ENCODE measurements at regions not wholly inside any gene's neighbourhood (a gene's known extent, or its start where the extent isn't known, plus 50 kb on each side); places are given as distances from the start of the nearest gene placed in this dataset.

GRCh38 chr15:77739591-77740378, 107.1 kb upstream of the LINGO1 start:
- TF ChIP-seq EZH2 (IDR thresholded peaks at IDR 0.05; ENCODE audit: low read length, missing control alignments) = no peak
- TF ChIP-seq, protein P1, sequence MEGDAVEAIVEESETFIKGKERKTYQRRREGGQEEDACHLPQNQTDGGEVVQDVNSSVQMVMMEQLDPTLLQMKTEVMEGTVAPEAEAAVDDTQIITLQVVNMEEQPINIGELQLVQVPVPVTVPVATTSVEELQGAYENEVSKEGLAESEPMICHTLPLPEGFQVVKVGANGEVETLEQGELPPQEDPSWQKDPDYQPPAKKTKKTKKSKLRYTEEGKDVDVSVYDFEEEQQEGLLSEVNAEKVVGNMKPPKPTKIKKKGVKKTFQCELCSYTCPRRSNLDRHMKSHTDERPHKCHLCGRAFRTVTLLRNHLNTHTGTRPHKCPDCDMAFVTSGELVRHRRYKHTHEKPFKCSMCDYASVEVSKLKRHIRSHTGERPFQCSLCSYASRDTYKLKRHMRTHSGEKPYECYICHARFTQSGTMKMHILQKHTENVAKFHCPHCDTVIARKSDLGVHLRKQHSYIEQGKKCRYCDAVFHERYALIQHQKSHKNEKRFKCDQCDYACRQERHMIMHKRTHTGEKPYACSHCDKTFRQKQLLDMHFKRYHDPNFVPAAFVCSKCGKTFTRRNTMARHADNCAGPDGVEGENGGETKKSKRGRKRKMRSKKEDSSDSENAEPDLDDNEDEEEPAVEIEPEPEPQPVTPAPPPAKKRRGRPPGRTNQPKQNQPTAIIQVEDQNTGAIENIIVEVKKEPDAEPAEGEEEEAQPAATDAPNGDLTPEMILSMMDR (conservative IDR thresholded peaks at IDR 0.05 in 1 of 2, IDR thresholded peaks at IDR 0.05 in 1 of 2; ENCODE audit: low read depth in 1 of 2, low read length in 2 of 2) = no peak
- Histone ChIP-seq H4K20me1 (ENCODE audit: control insufficient read depth, extremely low read depth, insufficient read depth, low read length) (no peaks in the 10 kb centered on the region), H3K79me2 (ENCODE audit: control insufficient read depth, insufficient read depth, low read length) (no peaks in the 10 kb centered on the region), H2AFZ (ENCODE audit: low read length) (no peak overlapping the region), H3K27me3 (ENCODE audit: control insufficient read depth, insufficient read depth, low read length) (peaks cover 4% of the 10 kb centered on the region), H3K4me3 (replicated peaks in 1 of 4; ENCODE audit: control extremely low read depth in 1 of 4, insufficient read depth in 1 of 4, low read depth in 3 of 4, low read length in 4 of 4) (no peak overlapping the region), H3K4me1 (ENCODE audit: control insufficient read depth, extremely low read depth, insufficient read depth, low read length) (no peaks in the 10 kb centered on the region), H3K36me3 (ENCODE audit: control insufficient read depth, insufficient read depth, low read length) (no peaks in the 10 kb centered on the region), H3K9me3 (ENCODE audit: control insufficient read depth, insufficient read depth, low read depth, low read length) (no peaks in the 10 kb centered on the region), H3K4me2 (ENCODE audit: extremely low read depth, insufficient read depth, low read length) (no peak overlapping the region), H3K9ac (ENCODE audit: insufficient read depth, low read length) (no peak overlapping the region), H3K27ac (ENCODE audit: insufficient read depth, low read length) (no peak overlapping the region)
- no peak for DNase-seq (ENCODE audit: low read depth in 2 of 2)

GRCh38 chr15:77738441-77739302, 106.0 kb upstream of the LINGO1 start:
- Histone ChIP-seq H2AFZ (ENCODE audit: low read length) (no peak overlapping the region), H3K79me2 (ENCODE audit: control insufficient read depth, insufficient read depth, low read length) (no peaks in the 10 kb centered on the region), H3K4me3 (replicated peaks in 1 of 4; ENCODE audit: control extremely low read depth in 1 of 4, insufficient read depth in 1 of 4, low read depth in 3 of 4, low read length in 4 of 4) (no peak overlapping the region), H3K9ac (ENCODE audit: insufficient read depth, low read length) (no peak overlapping the region), H3K9me3 (ENCODE audit: control insufficient read depth, insufficient read depth, low read depth, low read length) (no peaks in the 10 kb centered on the region), H4K20me1 (ENCODE audit: control insufficient read depth, extremely low read depth, insufficient read depth, low read length) (no peaks in the 10 kb centered on the region), H3K27me3 (ENCODE audit: control insufficient read depth, insufficient read depth, low read length) (peaks cover 4% of the 10 kb centered on the region), H3K36me3 (ENCODE audit: control insufficient read depth, insufficient read depth, low read length) (no peaks in the 10 kb centered on the region), H3K4me1 (ENCODE audit: control insufficient read depth, extremely low read depth, insufficient read depth, low read length) (no peaks in the 10 kb centered on the region), H3K4me2 (ENCODE audit: extremely low read depth, insufficient read depth, low read length) (no peak overlapping the region), H3K27ac (ENCODE audit: insufficient read depth, low read length) (no peak overlapping the region)
- TF ChIP-seq, protein P1 (conservative IDR thresholded peaks at IDR 0.05 in 1 of 2, IDR thresholded peaks at IDR 0.05 in 1 of 2; ENCODE audit: low read depth in 1 of 2, low read length in 2 of 2) = no peak
- no peak for TF ChIP-seq EZH2 (IDR thresholded peaks at IDR 0.05; ENCODE audit: low read length, missing control alignments)
- no peak for DNase-seq (ENCODE audit: low read depth in 2 of 2)

- no peak for DNase-seq (ENCODE audit: low read depth in 2 of 2)
- TF ChIP-seq, protein P1 (conservative IDR thresholded peaks at IDR 0.05 in 1 of 2, IDR thresholded peaks at IDR 0.05 in 1 of 2; ENCODE audit: low read depth in 1 of 2, low read length in 2 of 2) = no peak
- no peak for TF ChIP-seq EZH2 (IDR thresholded peaks at IDR 0.05; ENCODE audit: low read length, missing control alignments)
- H3K4me3 ChIP-seq (replicated peaks in 1 of 4; ENCODE audit: control extremely low read depth in 1 of 4, insufficient read depth in 1 of 4, low read depth in 3 of 4, low read length in 4 of 4) = no peak overlapping the region
- no peak overlapping the region for H3K27ac ChIP-seq (ENCODE audit: insufficient read depth, low read length)
- no peak overlapping the region for H3K4me2 ChIP-seq (ENCODE audit: extremely low read depth, insufficient read depth, low read length)
- no peak overlapping the region for H2AFZ ChIP-seq (ENCODE audit: low read length)
- no peak overlapping the region for H3K9ac ChIP-seq (ENCODE audit: insufficient read depth, low read length)
- H3K9me3 ChIP-seq (ENCODE audit: control insufficient read depth, insufficient read depth, low read depth, low read length) = no peaks in the 10 kb centered on the region
- no peaks in the 10 kb centered on the region for H4K20me1 ChIP-seq (ENCODE audit: control insufficient read depth, extremely low read depth, insufficient read depth, low read length)
- no peaks in the 10 kb centered on the region for H3K79me2 ChIP-seq (ENCODE audit: control insufficient read depth, insufficient read depth, low read length)
- H3K36me3 ChIP-seq (ENCODE audit: control insufficient read depth, insufficient read depth, low read length) = no peaks in the 10 kb centered on the region
- H3K4me1 ChIP-seq (ENCODE audit: control insufficient read depth, extremely low read depth, insufficient read depth, low read length) = no peaks in the 10 kb centered on the region
- peaks cover 4% of the 10 kb centered on the region for H3K27me3 ChIP-seq (ENCODE audit: control insufficient read depth, insufficient read depth, low read length)
Measured at GRCh38 chr15:77738038-77738370, 105.3 kb upstream of the LINGO1 start.
